ENCODE measurements at regions not wholly inside any gene's neighbourhood (a gene's known extent, or its start where the extent isn't known, plus 50 kb on each side); places are given as distances from the start of the nearest gene placed in this dataset.

GRCh38 chr16:65446427-65446826 lies 324.6 kb upstream of the CDH11 start:
- Histone ChIP-seq H3K27ac (ENCODE audit: low read depth, low read length, poor library complexity, severe bottlenecking) (no peak overlapping the region), H3K9me2 (ENCODE audit: insufficient read depth, low read length) (no peaks in the 10 kb centered on the region), H3K4me1 (ENCODE audit: insufficient read depth, low read length, poor library complexity, severe bottlenecking) (no peaks in the 10 kb centered on the region), H3K4me3 (ENCODE audit: low read depth, low read length, poor library complexity, severe bottlenecking) (no peak overlapping the region), H4K20me1 (ENCODE audit: insufficient read depth, low read length) (no peaks in the 10 kb centered on the region), H2AFZ (ENCODE audit: low read length) (no peak overlapping the region), H3K4me2 (ENCODE audit: low read length) (no peak overlapping the region), H3K79me2 (ENCODE audit: insufficient read depth, low read depth, low read length) (no peaks in the 10 kb centered on the region), H3K36me3 (ENCODE audit: insufficient read depth, low read length) (no peaks in the 10 kb centered on the region), H3K9me3 (ENCODE audit: low read length) (no peaks in the 10 kb centered on the region)
- DNase-seq (ENCODE audit: low spot score) = no peak
- intact Hi-C loops (cut with micrococcal nuclease; ENCODE audit: unreplicated experiment) = no loop called here
- CTCF ChIA-PET (ENCODE audit: unreplicated experiment) = no interaction called here
- TF ChIP-seq, protein P1, sequence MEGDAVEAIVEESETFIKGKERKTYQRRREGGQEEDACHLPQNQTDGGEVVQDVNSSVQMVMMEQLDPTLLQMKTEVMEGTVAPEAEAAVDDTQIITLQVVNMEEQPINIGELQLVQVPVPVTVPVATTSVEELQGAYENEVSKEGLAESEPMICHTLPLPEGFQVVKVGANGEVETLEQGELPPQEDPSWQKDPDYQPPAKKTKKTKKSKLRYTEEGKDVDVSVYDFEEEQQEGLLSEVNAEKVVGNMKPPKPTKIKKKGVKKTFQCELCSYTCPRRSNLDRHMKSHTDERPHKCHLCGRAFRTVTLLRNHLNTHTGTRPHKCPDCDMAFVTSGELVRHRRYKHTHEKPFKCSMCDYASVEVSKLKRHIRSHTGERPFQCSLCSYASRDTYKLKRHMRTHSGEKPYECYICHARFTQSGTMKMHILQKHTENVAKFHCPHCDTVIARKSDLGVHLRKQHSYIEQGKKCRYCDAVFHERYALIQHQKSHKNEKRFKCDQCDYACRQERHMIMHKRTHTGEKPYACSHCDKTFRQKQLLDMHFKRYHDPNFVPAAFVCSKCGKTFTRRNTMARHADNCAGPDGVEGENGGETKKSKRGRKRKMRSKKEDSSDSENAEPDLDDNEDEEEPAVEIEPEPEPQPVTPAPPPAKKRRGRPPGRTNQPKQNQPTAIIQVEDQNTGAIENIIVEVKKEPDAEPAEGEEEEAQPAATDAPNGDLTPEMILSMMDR (conservative IDR thresholded peaks at IDR 0.05; ENCODE audit: low read length) = no peak
- no peak for TF ChIP-seq EZH2phosphoT487 (IDR thresholded peaks at IDR 0.05; ENCODE audit: borderline replicate concordance, low read depth, low read length)
- BruUV-seq (replicated peaks) = no TSS peak
- POLR2A ChIA-PET = no interaction called here

- no peaks in the 10 kb centered on the region for H3K79me2 ChIP-seq (ENCODE audit: insufficient read depth, low read depth, low read length)
- no peak overlapping the region for H3K4me3 ChIP-seq (ENCODE audit: low read depth, low read length, poor library complexity, severe bottlenecking)
- H3K9me3 ChIP-seq (ENCODE audit: low read length) = no peaks in the 10 kb centered on the region
- CTCF ChIA-PET (ENCODE audit: unreplicated experiment) = no interaction called here
- BruUV-seq (replicated peaks) = no TSS peak
- no peak for TF ChIP-seq EZH2phosphoT487 (IDR thresholded peaks at IDR 0.05; ENCODE audit: borderline replicate concordance, low read depth, low read length)
- TF ChIP-seq, protein P1 (conservative IDR thresholded peaks at IDR 0.05; ENCODE audit: low read length) = no peak
- H4K20me1 ChIP-seq (ENCODE audit: insufficient read depth, low read length) = no peaks in the 10 kb centered on the region
- POLR2A ChIA-PET = no interaction called here
- no peaks in the 10 kb centered on the region for H3K36me3 ChIP-seq (ENCODE audit: insufficient read depth, low read length)
- intact Hi-C loops (cut with micrococcal nuclease; ENCODE audit: unreplicated experiment) = no loop called here
- no peak overlapping the region for H3K27ac ChIP-seq (ENCODE audit: low read depth, low read length, poor library complexity, severe bottlenecking)
- H3K9me2 ChIP-seq (ENCODE audit: insufficient read depth, low read length) = no peaks in the 10 kb centered on the region
- H3K4me1 ChIP-seq (ENCODE audit: insufficient read depth, low read length, poor library complexity, severe bottlenecking) = no peaks in the 10 kb centered on the region
- H2AFZ ChIP-seq (ENCODE audit: low read length) = no peak overlapping the region
- no peak overlapping the region for H3K4me2 ChIP-seq (ENCODE audit: low read length)
- no peak for DNase-seq (ENCODE audit: low spot score)
Measured at GRCh38 chr16:65445313-65446260, 323.7 kb upstream of the CDH11 start.

DNA sequence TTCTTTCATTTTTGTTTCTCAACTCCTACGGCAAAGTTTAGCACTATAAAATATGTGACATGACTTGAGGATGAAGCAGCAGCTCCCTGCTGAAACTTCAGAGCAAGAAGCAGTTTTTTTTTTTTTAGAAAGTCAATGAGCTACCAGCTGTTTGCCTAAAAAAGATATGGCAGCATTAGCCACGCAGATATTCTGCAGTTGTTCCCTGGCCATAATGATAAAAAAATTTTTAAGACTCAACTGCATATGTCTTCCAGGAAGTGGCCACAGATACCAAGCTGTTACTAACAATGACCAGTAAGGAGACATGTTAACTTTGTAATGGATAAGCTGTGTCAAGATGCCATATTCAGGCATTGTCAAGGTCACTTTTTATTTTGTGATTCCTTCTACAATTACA lies 319.6 kb upstream of the CDH11 start:
- Histone ChIP-seq H3K4me3 (ENCODE audit: low read depth, low read length, poor library complexity, severe bottlenecking) (no peak overlapping the region), H3K36me3 (ENCODE audit: insufficient read depth, low read length) (no peaks in the 10 kb centered on the region), H3K4me1 (ENCODE audit: insufficient read depth, low read length, poor library complexity, severe bottlenecking) (no peaks in the 10 kb centered on the region), H3K79me2 (ENCODE audit: insufficient read depth, low read depth, low read length) (no peaks in the 10 kb centered on the region), H3K27ac (ENCODE audit: low read depth, low read length, poor library complexity, severe bottlenecking) (no peak overlapping the region), H3K9me3 (ENCODE audit: low read length) (no peaks in the 10 kb centered on the region), H2AFZ (ENCODE audit: low read length) (no peak overlapping the region), H4K20me1 (ENCODE audit: insufficient read depth, low read length) (no peaks in the 10 kb centered on the region), H3K9me2 (ENCODE audit: insufficient read depth, low read length) (no peaks in the 10 kb centered on the region), H3K4me2 (ENCODE audit: low read length) (no peak overlapping the region)
- CTCF ChIA-PET (ENCODE audit: unreplicated experiment) = no interaction called here
- DNase-seq (ENCODE audit: low spot score) = no peak
- BruUV-seq (replicated peaks) = no TSS peak
- intact Hi-C loops (cut with micrococcal nuclease; ENCODE audit: unreplicated experiment) = no loop called here
- POLR2A ChIA-PET = no interaction called here
- no peak for TF ChIP-seq EZH2phosphoT487 (IDR thresholded peaks at IDR 0.05; ENCODE audit: borderline replicate concordance, low read depth, low read length)
- TF ChIP-seq, protein P1 (conservative IDR thresholded peaks at IDR 0.05; ENCODE audit: low read length) = no peak
